Panc1 (cell line): ENCODE measurements at regions not wholly inside any gene's neighbourhood (a gene's known extent, or its start where the extent isn't known, plus 50 kb on each side); places are given as distances from the start of the nearest gene placed in this dataset.

Experiments used
- POLR2AphosphoS5 ChIP-seq: IDR thresholded peaks from 2 replicates; pipeline ENCODE4 v1.6.1; 2012; ENCODE audit warnings: mild to moderate bottlenecking, low read depth, low read length, moderate library complexity
- TCF7L2 ChIP-seq: IDR thresholded peaks from 2 replicates; pipeline ENCODE4 v1.6.1; 2011; ENCODE audit warnings: mild to moderate bottlenecking, low read depth, low read length, inconsistent platforms
- TF ChIP-seq, protein P1 (sequence below), 2 experiments: IDR thresholded peaks; 2 replicates each; pipeline ENCODE4 v1.6.1; 2011 to 2012; ENCODE audit warnings: low read depth in 2 of 2, control low read depth in 1 of 2, low read length in 1 of 2, mild to moderate bottlenecking in 1 of 2, moderate library complexity in 1 of 2; ENCODE audit not compliant: insufficient read depth in 1 of 2
- TF ChIP-seq, protein P2 (sequence below): fragments of 450-650 bp; IDR thresholded peaks from 2 replicates; pipeline ENCODE4 v1.5.1; 2017; ENCODE audit warnings: mild to moderate bottlenecking

DNA sequence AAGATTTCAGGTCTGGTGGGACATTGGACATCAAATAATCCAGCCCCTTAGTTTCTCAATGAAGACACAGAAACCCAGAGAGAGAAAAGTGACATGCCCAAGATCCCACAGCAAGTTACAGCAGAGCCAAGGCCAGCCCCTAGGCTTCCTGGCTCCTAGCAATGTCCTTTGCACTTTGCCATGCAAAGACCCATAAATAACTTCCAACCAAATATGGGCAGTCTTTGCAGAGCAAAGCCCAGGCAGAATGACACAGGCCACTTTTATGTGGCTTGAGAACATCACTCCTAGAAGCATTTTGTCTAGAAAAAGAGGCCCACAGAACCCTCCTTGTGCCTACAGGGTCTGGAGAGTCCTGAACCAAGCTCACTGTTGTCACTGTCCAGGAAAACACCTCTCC lies 78.1 kb upstream of the ATP6AP2 start:
- TF ChIP-seq, protein P1, sequence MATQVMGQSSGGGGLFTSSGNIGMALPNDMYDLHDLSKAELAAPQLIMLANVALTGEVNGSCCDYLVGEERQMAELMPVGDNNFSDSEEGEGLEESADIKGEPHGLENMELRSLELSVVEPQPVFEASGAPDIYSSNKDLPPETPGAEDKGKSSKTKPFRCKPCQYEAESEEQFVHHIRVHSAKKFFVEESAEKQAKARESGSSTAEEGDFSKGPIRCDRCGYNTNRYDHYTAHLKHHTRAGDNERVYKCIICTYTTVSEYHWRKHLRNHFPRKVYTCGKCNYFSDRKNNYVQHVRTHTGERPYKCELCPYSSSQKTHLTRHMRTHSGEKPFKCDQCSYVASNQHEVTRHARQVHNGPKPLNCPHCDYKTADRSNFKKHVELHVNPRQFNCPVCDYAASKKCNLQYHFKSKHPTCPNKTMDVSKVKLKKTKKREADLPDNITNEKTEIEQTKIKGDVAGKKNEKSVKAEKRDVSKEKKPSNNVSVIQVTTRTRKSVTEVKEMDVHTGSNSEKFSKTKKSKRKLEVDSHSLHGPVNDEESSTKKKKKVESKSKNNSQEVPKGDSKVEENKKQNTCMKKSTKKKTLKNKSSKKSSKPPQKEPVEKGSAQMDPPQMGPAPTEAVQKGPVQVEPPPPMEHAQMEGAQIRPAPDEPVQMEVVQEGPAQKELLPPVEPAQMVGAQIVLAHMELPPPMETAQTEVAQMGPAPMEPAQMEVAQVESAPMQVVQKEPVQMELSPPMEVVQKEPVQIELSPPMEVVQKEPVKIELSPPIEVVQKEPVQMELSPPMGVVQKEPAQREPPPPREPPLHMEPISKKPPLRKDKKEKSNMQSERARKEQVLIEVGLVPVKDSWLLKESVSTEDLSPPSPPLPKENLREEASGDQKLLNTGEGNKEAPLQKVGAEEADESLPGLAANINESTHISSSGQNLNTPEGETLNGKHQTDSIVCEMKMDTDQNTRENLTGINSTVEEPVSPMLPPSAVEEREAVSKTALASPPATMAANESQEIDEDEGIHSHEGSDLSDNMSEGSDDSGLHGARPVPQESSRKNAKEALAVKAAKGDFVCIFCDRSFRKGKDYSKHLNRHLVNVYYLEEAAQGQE (IDR thresholded peaks at IDR 0.05; ENCODE audit: insufficient read depth in 1 of 2, low read depth in 2 of 2, low read length in 1 of 2): no peak
- TF ChIP-seq, protein P2, sequence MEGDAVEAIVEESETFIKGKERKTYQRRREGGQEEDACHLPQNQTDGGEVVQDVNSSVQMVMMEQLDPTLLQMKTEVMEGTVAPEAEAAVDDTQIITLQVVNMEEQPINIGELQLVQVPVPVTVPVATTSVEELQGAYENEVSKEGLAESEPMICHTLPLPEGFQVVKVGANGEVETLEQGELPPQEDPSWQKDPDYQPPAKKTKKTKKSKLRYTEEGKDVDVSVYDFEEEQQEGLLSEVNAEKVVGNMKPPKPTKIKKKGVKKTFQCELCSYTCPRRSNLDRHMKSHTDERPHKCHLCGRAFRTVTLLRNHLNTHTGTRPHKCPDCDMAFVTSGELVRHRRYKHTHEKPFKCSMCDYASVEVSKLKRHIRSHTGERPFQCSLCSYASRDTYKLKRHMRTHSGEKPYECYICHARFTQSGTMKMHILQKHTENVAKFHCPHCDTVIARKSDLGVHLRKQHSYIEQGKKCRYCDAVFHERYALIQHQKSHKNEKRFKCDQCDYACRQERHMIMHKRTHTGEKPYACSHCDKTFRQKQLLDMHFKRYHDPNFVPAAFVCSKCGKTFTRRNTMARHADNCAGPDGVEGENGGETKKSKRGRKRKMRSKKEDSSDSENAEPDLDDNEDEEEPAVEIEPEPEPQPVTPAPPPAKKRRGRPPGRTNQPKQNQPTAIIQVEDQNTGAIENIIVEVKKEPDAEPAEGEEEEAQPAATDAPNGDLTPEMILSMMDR: no peak
- TF ChIP-seq POLR2AphosphoS5: no peak
- TF ChIP-seq TCF7L2: no peak
